CD4-positive, CD25-positive, alpha-beta regulatory T cell (primary cell): ENCODE measurements at regions not wholly inside any gene's neighbourhood (a gene's known extent, or its start where the extent isn't known, plus 50 kb on each side); places are given as distances from the start of the nearest gene placed in this dataset.
"Not testable (repeated sequence)": the region's sequence is repeated elsewhere in the genome, so short reads cannot be mapped to it uniquely, and the experiment has no call there.

Experiments used
- ATAC-seq, 2 donors: fragments of 150-1000 bp; cut with Tn5 transposase; one replicate each; pipeline ENCODE4 v1.10.0; 2021; ENCODE audit warnings: low read depth in 2 of 2, moderate number of reproducible peaks in 2 of 2, moderate library complexity in 1 of 2
- DNase-seq, 3 donors: peaks; one replicate each; pipeline versions ENCODE4 v3.0.0 to v3.0.0-alpha.2; 2012 to 2022; ENCODE audit warnings: mixed read lengths in 1 of 3
- H3K27ac ChIP-seq: one replicate; pipeline ENCODE4 v1.7.0; 2013; ENCODE audit warnings: mild to moderate bottlenecking, low read length; ENCODE audit not compliant: insufficient read depth, poor library complexity, severe bottlenecking
- H3K27me3 ChIP-seq: one replicate; pipeline ENCODE4 v1.7.0; 2013; ENCODE audit warnings: low read length; ENCODE audit not compliant: control insufficient read depth, insufficient read depth
- H3K36me3 ChIP-seq: one replicate; pipeline ENCODE4 v1.7.0; 2013; ENCODE audit warnings: mild to moderate bottlenecking, low read length, moderate library complexity; ENCODE audit not compliant: control insufficient read depth, insufficient read depth
- H3K4me1 ChIP-seq: 2 replicates; pipeline ENCODE4 v1.7.0; 2013; ENCODE audit warnings: mild to moderate bottlenecking, low read length; ENCODE audit not compliant: insufficient read depth, control insufficient read depth, poor library complexity, severe bottlenecking
- H3K4me3 ChIP-seq: one replicate; pipeline ENCODE4 v1.7.0; 2013; ENCODE audit warnings: low read depth, mild to moderate bottlenecking, low read length, moderate library complexity
- H3K9me3 ChIP-seq, 2 experiments: 1 replicate in 1 of 2; 2 replicates in 1 of 2; pipeline ENCODE4 v1.7.0; 2013; ENCODE audit warnings: low read length in 2 of 2, mild to moderate bottlenecking in 1 of 2, moderate library complexity in 1 of 2; ENCODE audit not compliant: control insufficient read depth in 2 of 2
- H3K27ac Mint-ChIP-seq, 3 donors: one replicate each; pipeline ENCODE4 v1.8.0; 2020 to 2022; ENCODE audit warnings: mild to moderate bottlenecking in 3 of 3, mixed read lengths in 3 of 3, moderate library complexity in 2 of 3
- H3K27me3 Mint-ChIP-seq: one replicate; pipeline ENCODE4 v1.8.0; 2022; ENCODE audit warnings: mild to moderate bottlenecking, mixed read lengths
- H3K36me3 Mint-ChIP-seq: one replicate; pipeline ENCODE4 v1.8.0; 2020; ENCODE audit warnings: mixed read lengths
- H3K4me1 Mint-ChIP-seq, 4 donors: one replicate each; pipeline ENCODE4 v1.8.0; 2020 to 2022; ENCODE audit warnings: mixed read lengths in 4 of 4, mild to moderate bottlenecking in 1 of 4
- H3K4me3 Mint-ChIP-seq, 4 donors: one replicate each; pipeline ENCODE4 v1.8.0; 2020 to 2022; ENCODE audit warnings: mild to moderate bottlenecking in 4 of 4, mixed read lengths in 4 of 4, moderate library complexity in 3 of 4
- H3K9me3 Mint-ChIP-seq, 7 donors: one replicate each; pipeline ENCODE4 v1.8.0; 2020 to 2022; ENCODE audit warnings: mixed read lengths in 7 of 7, mild to moderate bottlenecking in 3 of 7, moderate library complexity in 2 of 7

DNA sequence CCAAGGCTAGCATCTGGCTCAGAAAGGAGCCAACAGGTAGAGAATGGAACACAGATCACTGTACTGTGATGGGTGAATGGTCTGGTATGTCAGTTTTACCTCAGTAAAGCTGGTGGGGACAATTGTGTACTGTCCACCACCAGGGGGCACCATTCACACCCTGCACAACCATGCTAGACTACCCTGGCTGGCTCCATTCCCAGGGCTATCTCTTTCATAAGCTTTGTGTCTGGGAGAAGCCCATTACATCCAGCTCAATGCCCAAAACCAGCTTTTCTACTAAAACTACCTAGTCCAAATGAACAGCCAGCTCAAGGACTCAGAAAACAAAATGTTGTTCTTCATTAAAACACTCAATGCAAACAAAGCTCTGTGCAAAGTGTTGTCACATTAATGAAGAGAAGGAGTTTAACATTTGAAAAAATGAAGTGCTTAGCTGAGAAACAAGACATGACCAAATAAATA, 62.0 kb upstream of the RASAL2 start:
- no peaks in the 10 kb centered on the region for H3K27me3 ChIP-seq

DNA sequence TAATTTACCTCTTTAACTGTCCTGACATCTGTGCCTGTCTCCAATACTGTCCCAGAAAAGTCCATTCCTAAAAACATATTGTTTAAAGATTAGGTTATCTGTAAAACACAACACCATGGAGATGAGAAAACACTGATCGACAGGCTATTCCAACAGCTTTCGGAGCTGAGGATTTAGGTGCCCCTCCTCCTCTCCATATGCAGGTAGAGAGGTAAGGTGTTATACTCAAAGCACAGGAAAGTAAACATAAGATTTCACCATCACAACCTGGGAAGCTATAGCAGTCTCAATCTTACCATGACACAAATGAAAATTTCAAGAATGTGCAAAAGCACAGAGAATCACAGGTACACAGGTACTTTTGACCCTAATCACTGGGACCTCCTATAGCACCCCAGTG, 60.9 kb upstream of the RASAL2 start:
- peaks cover 0 to 8% (median 2%) of the 10 kb centered on the region in 7 donors for H3K9me3 Mint-ChIP-seq
- H3K36me3 Mint-ChIP-seq: no peaks in the 10 kb centered on the region
- ATAC-seq: no peak
- Histone ChIP-seq H3K4me3 (no peak overlapping the region), H3K9me3 (no peaks in the 10 kb centered on the region), H3K4me1 (no peaks in the 10 kb centered on the region), H3K27ac (no peak overlapping the region), H3K27me3 (no peaks in the 10 kb centered on the region), H3K36me3 (no peaks in the 10 kb centered on the region)
- no peaks in the 10 kb centered on the region for H3K4me1 Mint-ChIP-seq
- no peak for DNase-seq
- H3K27me3 Mint-ChIP-seq: no peaks in the 10 kb centered on the region
- H3K4me3 Mint-ChIP-seq: no peak overlapping the region
- no peak overlapping the region for H3K27ac Mint-ChIP-seq

More for the DNA sequence above, 62.0 kb upstream of the RASAL2 start:
- Mint-ChIP-seq H3K4me1 (no peaks in the 10 kb centered on the region), H3K27ac (no peak overlapping the region), H3K4me3 (no peak overlapping the region), H3K36me3 (no peaks in the 10 kb centered on the region), H3K9me3 (peaks cover 0 to 6% (median 2%) of the 10 kb centered on the region in 7 donors), H3K27me3 (no peaks in the 10 kb centered on the region)
- Histone ChIP-seq H3K27ac (no peak overlapping the region), H3K9me3 (no peaks in the 10 kb centered on the region), H3K4me1 (no peaks in the 10 kb centered on the region), H3K36me3 (no peaks in the 10 kb centered on the region), H3K4me3 (no peak overlapping the region)
- no peak for ATAC-seq
- DNase-seq: peak in 1 of 3 donors; percentile 18

- no peak overlapping the region for H3K4me3 ChIP-seq
- H3K4me1 Mint-ChIP-seq: no peaks in the 10 kb centered on the region
Observed at GRCh38 chr1:178034676-178035075, 59.2 kb upstream of the RASAL2 start.

DNA sequence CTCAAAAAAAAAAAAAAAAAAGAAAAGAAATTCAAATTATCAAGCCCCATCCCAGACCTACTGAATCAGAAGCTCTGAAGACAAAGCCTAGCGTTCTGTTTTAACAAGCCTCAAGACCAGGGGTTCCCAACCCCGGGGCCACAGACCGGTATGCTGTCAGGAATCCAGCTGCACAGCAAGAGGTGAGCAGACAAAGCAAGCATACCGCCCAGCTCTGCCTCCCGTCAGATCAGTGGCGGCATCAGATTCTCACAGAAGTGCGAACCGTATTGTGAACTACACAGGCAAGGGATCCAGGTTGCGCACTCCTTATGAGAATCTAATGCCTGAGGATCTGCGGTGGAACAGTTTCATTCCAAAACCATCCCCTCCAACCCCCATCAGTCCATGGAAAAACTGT, 57.8 kb upstream of the RASAL2 start:
- no peaks in the 10 kb centered on the region for H3K9me3 ChIP-seq
- H3K27me3 ChIP-seq: no peaks in the 10 kb centered on the region
- H3K4me1 Mint-ChIP-seq: no peaks in the 10 kb centered on the region
- peaks cover 0 to 9% (median 2%) of the 10 kb centered on the region in 7 donors for H3K9me3 Mint-ChIP-seq
- DNase-seq (no peak), ATAC-seq (no peak)
- H3K4me3 ChIP-seq: no peak overlapping the region
- H3K36me3 ChIP-seq: no peaks in the 10 kb centered on the region
- H3K27me3 Mint-ChIP-seq: peaks cover 4% of the 10 kb centered on the region
- no peaks in the 10 kb centered on the region for H3K4me1 ChIP-seq
- no peak overlapping the region for H3K27ac ChIP-seq
- H3K4me3 Mint-ChIP-seq: peak overlapping the region in 1 of 4 donors; percentile 70
- no peak overlapping the region for H3K27ac Mint-ChIP-seq
- H3K36me3 Mint-ChIP-seq: no peaks in the 10 kb centered on the region

More at GRCh38 chr1:178034676-178035075, 59.2 kb upstream of the RASAL2 start:
- H3K27ac ChIP-seq: no peak overlapping the region
- DNase-seq: no peak
- H3K9me3 ChIP-seq: no peaks in the 10 kb centered on the region
- H3K4me3 Mint-ChIP-seq: no peak overlapping the region
- H3K36me3 Mint-ChIP-seq: no peaks in the 10 kb centered on the region
- no peak for ATAC-seq
- no peaks in the 10 kb centered on the region for H3K27me3 ChIP-seq
- H3K36me3 ChIP-seq: no peaks in the 10 kb centered on the region
- H3K9me3 Mint-ChIP-seq: peaks cover 0 to 5% (median 3%) of the 10 kb centered on the region in 7 donors
- no peak overlapping the region for H3K27ac Mint-ChIP-seq
- no peaks in the 10 kb centered on the region for H3K27me3 Mint-ChIP-seq
- H3K4me1 ChIP-seq: no peaks in the 10 kb centered on the region

DNA sequence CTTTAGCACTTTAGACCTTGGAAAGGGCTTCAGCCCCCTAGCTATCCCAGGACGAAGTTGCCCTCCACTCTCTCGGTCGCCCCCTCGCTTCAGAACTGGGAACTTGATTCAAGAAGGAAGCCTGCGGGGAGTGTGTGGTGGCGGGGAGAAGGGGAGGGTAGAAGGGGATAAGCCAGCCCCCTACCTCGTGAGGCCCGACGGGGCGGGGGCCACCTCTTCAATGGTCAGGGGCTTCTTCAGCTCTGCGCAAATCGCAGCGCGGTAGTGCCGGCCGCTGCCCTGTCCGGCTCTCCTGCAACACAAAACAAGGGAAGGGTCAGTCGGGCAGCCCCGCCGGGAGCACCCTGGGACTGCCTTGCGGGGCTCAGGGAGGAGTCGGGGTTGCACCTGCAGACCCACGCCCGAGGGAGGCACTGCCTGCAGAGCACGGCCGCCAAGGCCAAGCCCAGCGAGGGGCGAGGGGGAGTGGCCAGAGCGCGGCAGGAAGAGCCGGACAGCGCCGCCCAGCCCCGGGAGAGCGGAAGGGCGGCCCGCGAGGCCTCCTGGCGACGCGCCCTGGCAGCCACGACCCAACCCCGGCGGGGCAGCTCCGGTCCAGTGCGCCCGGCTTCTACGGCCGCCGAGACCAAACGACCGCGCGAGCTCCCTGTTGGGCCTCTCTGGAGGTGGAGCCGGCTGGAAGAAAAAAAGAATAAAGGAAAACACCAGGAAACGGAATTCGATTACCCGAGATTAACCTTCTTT, 56.2 kb upstream of the RASAL2 start:
- DNase-seq (no peak), ATAC-seq (no peak)
- peaks cover 0 to 14% (median 2%) of the 10 kb centered on the region in 7 donors for H3K9me3 Mint-ChIP-seq
- no peak overlapping the region for H3K27ac ChIP-seq
- no peaks in the 10 kb centered on the region for H3K27me3 ChIP-seq
- no peaks in the 10 kb centered on the region for H3K36me3 Mint-ChIP-seq
- no peaks in the 10 kb centered on the region for H3K9me3 ChIP-seq
- H3K4me3 Mint-ChIP-seq: no peak overlapping the region
- H3K27me3 Mint-ChIP-seq: peaks cover 4% of the 10 kb centered on the region
- H3K4me1 ChIP-seq: no peaks in the 10 kb centered on the region
- H3K4me1 Mint-ChIP-seq: no peaks in the 10 kb centered on the region
- H3K36me3 ChIP-seq: no peaks in the 10 kb centered on the region
- no peak overlapping the region for H3K4me3 ChIP-seq
- no peak overlapping the region for H3K27ac Mint-ChIP-seq

DNA sequence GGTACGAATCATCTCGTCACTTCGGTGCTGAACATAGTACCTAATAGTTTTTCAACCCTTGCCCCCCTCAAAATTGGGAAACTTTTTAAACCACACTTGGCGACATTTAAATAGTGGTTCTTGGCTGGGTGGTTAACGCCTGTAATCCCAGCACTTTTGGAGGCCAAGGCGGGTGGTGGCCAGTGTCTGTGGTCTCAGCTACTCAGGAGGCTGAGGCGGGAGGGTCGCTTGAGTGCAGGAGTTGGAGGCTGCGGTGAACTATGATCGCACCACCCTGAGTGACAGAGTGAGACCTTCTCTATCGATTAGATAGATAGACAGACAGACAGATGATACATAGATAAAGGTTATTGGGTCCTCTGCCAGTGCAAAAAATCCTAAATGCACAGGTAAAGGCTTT, 55.5 kb upstream of the RASAL2 start:
- H3K4me1 ChIP-seq: no peaks in the 10 kb centered on the region
- Mint-ChIP-seq H3K27ac (no peak overlapping the region), H3K4me3 (no peak overlapping the region), H3K36me3 (no peaks in the 10 kb centered on the region), H3K4me1 (no peaks in the 10 kb centered on the region), H3K27me3 (peaks cover 4% of the 10 kb centered on the region), H3K9me3 (peaks cover 0 to 14% (median 2%) of the 10 kb centered on the region in 7 donors)
- DNase-seq: no peak
- no peaks in the 10 kb centered on the region for H3K27me3 ChIP-seq
- H3K9me3 ChIP-seq: no peaks in the 10 kb centered on the region
- ATAC-seq: no peak
- no peaks in the 10 kb centered on the region for H3K36me3 ChIP-seq
- no peak overlapping the region for H3K4me3 ChIP-seq
- no peak overlapping the region for H3K27ac ChIP-seq

GRCh38 chr1:178039891-178040290, 54.0 kb upstream of the RASAL2 start:
- H3K4me1 Mint-ChIP-seq: no peaks in the 10 kb centered on the region
- H3K27me3 Mint-ChIP-seq: peaks cover 4% of the 10 kb centered on the region
- Histone ChIP-seq H3K9me3 (peaks cover 0 to 3% of the 10 kb centered on the region in 2 experiments), H3K36me3 (no peaks in the 10 kb centered on the region), H3K4me1 (no peaks in the 10 kb centered on the region), H3K27me3 (no peaks in the 10 kb centered on the region), H3K4me3 (no peak overlapping the region), H3K27ac (no peak overlapping the region)
- H3K36me3 Mint-ChIP-seq: no peaks in the 10 kb centered on the region
- peaks cover 0 to 14% (median 0%) of the 10 kb centered on the region in 7 donors for H3K9me3 Mint-ChIP-seq
- DNase-seq (no peak), ATAC-seq (no peak)
- no peak overlapping the region for H3K4me3 Mint-ChIP-seq
- H3K27ac Mint-ChIP-seq: no peak overlapping the region

- not testable (repeated sequence) for H3K27me3 Mint-ChIP-seq, H3K27me3 ChIP-seq
Observed at GRCh38 chr1:178043940-178044339, 50.0 kb upstream of the RASAL2 start.

More at GRCh38 chr1:178043940-178044339, 50.0 kb upstream of the RASAL2 start:
- not testable (repeated sequence) for H3K4me1 Mint-ChIP-seq, H3K9me3 Mint-ChIP-seq, H3K36me3 Mint-ChIP-seq, H3K4me3 ChIP-seq, DNase-seq, H3K36me3 ChIP-seq, H3K4me3 Mint-ChIP-seq, H3K4me1 ChIP-seq, H3K27ac Mint-ChIP-seq, ATAC-seq, H3K9me3 ChIP-seq, H3K27ac ChIP-seq
